ENCODE measurements at regions not wholly inside any gene's neighbourhood (a gene's known extent, or its start where the extent isn't known, plus 50 kb on each side); places are given as distances from the start of the nearest gene placed in this dataset.
"Not testable (repeated sequence)": the region's sequence is repeated elsewhere in the genome, so short reads cannot be mapped to it uniquely, and the experiment has no call there.

GRCh38 chr17:22310717-22311686 lies 618.7 kb downstream of the KCNJ18 start:
- intact Hi-C loops (cut with DNase I; ENCODE audit: low total_unique reads) = no loop called here
- peak; percentile 89 for DNase-seq
- peak overlapping the region in 1 of 2 donors; percentile 26 for H3K4me3 ChIP-seq
- no peaks in the 10 kb centered on the region for H3K4me1 ChIP-seq
- no peak for TF ChIP-seq CTCF (IDR thresholded peaks at IDR 0.05)
- no peak for TF ChIP-seq POLR2A (IDR thresholded peaks at IDR 0.05)
- H3K36me3 ChIP-seq (ENCODE audit: low read depth, missing control alignments) = no peaks in the 10 kb centered on the region
- 42 to 43% methylated on average over 21 to 26 of the region's 26 CpGs for WGBS, 2 donors
- no peak overlapping the region for H3K27ac ChIP-seq
- no peaks in the 10 kb centered on the region for H3K9me3 ChIP-seq
- no peaks in the 10 kb centered on the region for H3K27me3 ChIP-seq

- H3K4me1 ChIP-seq; H3K27ac ChIP-seq; DNase-seq; intact Hi-C loops (cut with DNase I; ENCODE audit: low total_unique reads); H3K27me3 ChIP-seq; H3K4me3 ChIP-seq; H3K9me3 ChIP-seq; H3K36me3 ChIP-seq (ENCODE audit: low read depth, missing control alignments): not testable (repeated sequence)
- whole genome bisulfite sequencing, 2 donors = 39 to 65% methylated on average over 4 of the region's 4 CpGs
Observed at GRCh38 chr17:22321001-22321400, 628.7 kb downstream of the KCNJ18 start.

GRCh38 chr17:22322893-22323550 lies 630.7 kb downstream of the KCNJ18 start:
- H3K36me3 ChIP-seq (ENCODE audit: low read depth, missing control alignments); H3K9me3 ChIP-seq; H3K4me1 ChIP-seq; intact Hi-C loops (cut with DNase I; ENCODE audit: low total_unique reads); H3K27me3 ChIP-seq: not testable (repeated sequence)
- WGBS, 2 donors = 29 to 53% methylated on average over 11 of the region's 11 CpGs
- Histone ChIP-seq H3K27ac (peak overlapping the region in 1 of 2 donors; percentile 65), H3K4me3 (peak overlapping the region in 1 of 2 donors; percentile 13)
- peak; percentile 83 for DNase-seq

- no peak for DNase-seq
- intact Hi-C loops (cut with DNase I; ENCODE audit: low total_unique reads) = no loop called here
- Histone ChIP-seq H3K36me3 (ENCODE audit: low read depth, missing control alignments) (no peaks in the 10 kb centered on the region), H3K27me3 (no peaks in the 10 kb centered on the region), H3K9me3 (no peaks in the 10 kb centered on the region), H3K4me1 (no peaks in the 10 kb centered on the region), H3K4me3 (no peak overlapping the region), H3K27ac (no peak overlapping the region)
- WGBS, 2 donors = 56 to 63% methylated on average over 7 of the region's 7 CpGs
- TF ChIP-seq POLR2A (IDR thresholded peaks at IDR 0.05) (no peak), CTCF (IDR thresholded peaks at IDR 0.05) (no peak)
Observed at GRCh38 chr17:22337467-22337866, 645.1 kb downstream of the KCNJ18 start.

GRCh38 chr17:22356603-22357002 lies 664.3 kb downstream of the KCNJ18 start:
- H3K27ac ChIP-seq; H3K27me3 ChIP-seq; intact Hi-C loops (cut with DNase I; ENCODE audit: low total_unique reads); H3K4me3 ChIP-seq; H3K36me3 ChIP-seq (ENCODE audit: low read depth, missing control alignments); DNase-seq; H3K9me3 ChIP-seq; H3K4me1 ChIP-seq: not testable (repeated sequence)
- WGBS, 2 donors = 53 to 83% methylated on average over 2 of the region's 2 CpGs

- not testable (repeated sequence) for H3K4me1 ChIP-seq
Observed at GRCh38 chr17:22370988-22371387, 678.7 kb downstream of the KCNJ18 start.

More at GRCh38 chr17:22370988-22371387, 678.7 kb downstream of the KCNJ18 start:
- H3K36me3 ChIP-seq (ENCODE audit: low read depth, missing control alignments); H3K4me3 ChIP-seq; H3K9me3 ChIP-seq; H3K27ac ChIP-seq; H3K27me3 ChIP-seq; DNase-seq; intact Hi-C loops (cut with DNase I; ENCODE audit: low total_unique reads): not testable (repeated sequence)
- WGBS, 2 donors = 45 to 56% methylated on average over 3 of the region's 3 CpGs

All from testis (tissue), 2 donors.